GM18517 (cell line): ENCODE measurements at regions not wholly inside any gene's neighbourhood (a gene's known extent, or its start where the extent isn't known, plus 50 kb on each side); places are given as distances from the start of the nearest gene placed in this dataset.

Source experiments
- ATAC-seq: cut with Tn5 transposase; IDR thresholded peaks from one replicate; pipeline ENCODE4 v1.9.1; 2021; ENCODE audit warnings: mild to moderate bottlenecking, moderate library complexity; ENCODE audit not compliant: unreplicated experiment

GRCh38 chr18:38944446-38945024, 1378.9 kb upstream of the CELF4 start:
- no peak for ATAC-seq

GRCh38 chr18:38941711-38942561, 1376.3 kb upstream of the CELF4 start:
- ATAC-seq, result no peak

GRCh38 chr18:38940863-38941531, 1375.4 kb upstream of the CELF4 start:
- peak; percentile 96 for ATAC-seq

GRCh38 chr18:38940475-38940862, 1374.9 kb upstream of the CELF4 start:
- peak; percentile 41 for ATAC-seq

GRCh38 chr18:38933910-38934510, 1368.4 kb upstream of the CELF4 start:
- ATAC-seq, result peak; percentile 83

GRCh38 chr18:38933322-38933721, 1367.7 kb upstream of the CELF4 start:
- no peak for ATAC-seq

- peak; percentile 48 for ATAC-seq
Observed at GRCh38 chr18:38932752-38933151, 1367.2 kb upstream of the CELF4 start.

GRCh38 chr18:38931754-38932050, 1366.1 kb upstream of the CELF4 start:
- no peak for ATAC-seq

- no peak for ATAC-seq
Observed at GRCh38 chr18:38930881-38931753, 1365.5 kb upstream of the CELF4 start.

- no peak for ATAC-seq
Observed at GRCh38 chr18:38923540-38923939, 1357.9 kb upstream of the CELF4 start.

GRCh38 chr18:38923126-38923525, 1357.5 kb upstream of the CELF4 start:
- ATAC-seq, result no peak

GRCh38 chr18:38909972-38910371, 1344.4 kb upstream of the CELF4 start:
- no peak for ATAC-seq

GRCh38 chr18:38902796-38903195, 1337.2 kb upstream of the CELF4 start:
- ATAC-seq, result no peak

GRCh38 chr18:38900445-38900844, 1334.8 kb upstream of the CELF4 start:
- no peak for ATAC-seq

- no peak for ATAC-seq
Observed at GRCh38 chr18:38900031-38900430, 1334.4 kb upstream of the CELF4 start.

- ATAC-seq, result no peak
Observed at GRCh38 chr18:38899252-38899651, 1333.7 kb upstream of the CELF4 start.

- no peak for ATAC-seq
Observed at GRCh38 chr18:38898167-38898566, 1332.6 kb upstream of the CELF4 start.

- ATAC-seq, result no peak
Observed at GRCh38 chr18:38895560-38895959, 1330.0 kb upstream of the CELF4 start.

- no peak for ATAC-seq
Observed at GRCh38 chr18:38887671-38888020, 1322.0 kb upstream of the CELF4 start.

GRCh38 chr18:38886861-38887670, 1321.5 kb upstream of the CELF4 start:
- no peak for ATAC-seq
